Liver (tissue), 3 donors: ENCODE measurements at regions not wholly inside any gene's neighbourhood (a gene's known extent, or its start where the extent isn't known, plus 50 kb on each side); places are given as distances from the start of the nearest gene placed in this dataset.

Source experiments
- ATF3 ChIP-seq: IDR thresholded peaks from 2 replicates; pipeline ENCODE4 v1.6.1; 2016; ENCODE audit warnings: antibody characterized with exemption
- CTCF ChIP-seq: fragments of 150-350 bp; IDR thresholded peaks from 2 replicates; pipeline ENCODE4 v1.5.1; 2017; ENCODE audit warnings: improper control_type of control experiment, low read depth, low read length; ENCODE audit not compliant: missing input control
- EGR1 ChIP-seq, 2 donors: IDR thresholded peaks; 2 replicates each; pipeline ENCODE4 v1.6.1; 2016 to 2018; ENCODE audit warnings: antibody characterized with exemption in 2 of 2, low read depth in 2 of 2
- FOXA1 ChIP-seq: IDR thresholded peaks from 2 replicates; pipeline ENCODE4 v1.6.1; 2016; ENCODE audit warnings: antibody characterized with exemption
- GABPA ChIP-seq, 2 donors: IDR thresholded peaks in 1 of 2; conservative IDR thresholded peaks in 1 of 2; 2 replicates each; pipeline ENCODE4 v1.6.1; 2016; ENCODE audit warnings: antibody characterized with exemption in 2 of 2, mild to moderate bottlenecking in 1 of 2, moderate library complexity in 1 of 2
- HNF4G ChIP-seq: IDR thresholded peaks from 2 replicates; pipeline ENCODE4 v1.6.1; 2016; ENCODE audit warnings: antibody characterized with exemption
- JUND ChIP-seq, 2 donors: IDR thresholded peaks; 2 replicates each; pipeline ENCODE4 v1.6.1; 2016; ENCODE audit warnings: antibody characterized with exemption in 2 of 2
- MAX ChIP-seq: IDR thresholded peaks from 2 replicates; pipeline ENCODE4 v1.6.1; 2016; ENCODE audit warnings: antibody characterized with exemption
- RAD21 ChIP-seq, 2 donors: IDR thresholded peaks; 2 replicates each; pipeline ENCODE4 v1.6.1; 2016; ENCODE audit warnings: antibody characterized with exemption in 2 of 2, mild to moderate bottlenecking in 2 of 2
- SP1 ChIP-seq: IDR thresholded peaks from 2 replicates; pipeline ENCODE4 v1.6.1; 2018; ENCODE audit warnings: antibody characterized with exemption, mild to moderate bottlenecking
- TAF1 ChIP-seq: conservative IDR thresholded peaks from 2 replicates; pipeline ENCODE4 v1.6.1; 2016; ENCODE audit warnings: antibody characterized with exemption, mild to moderate bottlenecking
- YY1 ChIP-seq: IDR thresholded peaks from 2 replicates; pipeline ENCODE4 v1.6.1; 2016; ENCODE audit warnings: antibody characterized with exemption, mild to moderate bottlenecking
- TF ChIP-seq, protein P1 (sequence below): IDR thresholded peaks from 2 replicates; pipeline ENCODE4 v1.6.1; 2016; ENCODE audit warnings: antibody characterized with exemption, mild to moderate bottlenecking
- TF ChIP-seq, protein P2 (sequence below): IDR thresholded peaks from 2 replicates; pipeline ENCODE4 v1.6.1; 2016; ENCODE audit warnings: antibody characterized with exemption
- donor health status: healthy.
- donor health status: healthy.

GRCh38 chr19:30811397-30812098, 439.4 kb downstream of the ZNF536 start:
- TF ChIP-seq MAX (no peak), GABPA (IDR thresholded peaks at IDR 0.05 in 1 of 2, conservative IDR thresholded peaks at IDR 0.05 in 1 of 2) (no peak), CTCF (no peak), RAD21 (IDR thresholded peaks at IDR 0.05) (no peak), YY1 (no peak), HNF4G (no peak), FOXA1 (no peak), TAF1 (no peak), ATF3 (no peak), EGR1 (IDR thresholded peaks at IDR 0.05; ENCODE audit: low read depth in 2 of 2) (no peak), JUND (IDR thresholded peaks at IDR 0.05) (no peak), SP1 (no peak)
- TF ChIP-seq, protein P1, sequence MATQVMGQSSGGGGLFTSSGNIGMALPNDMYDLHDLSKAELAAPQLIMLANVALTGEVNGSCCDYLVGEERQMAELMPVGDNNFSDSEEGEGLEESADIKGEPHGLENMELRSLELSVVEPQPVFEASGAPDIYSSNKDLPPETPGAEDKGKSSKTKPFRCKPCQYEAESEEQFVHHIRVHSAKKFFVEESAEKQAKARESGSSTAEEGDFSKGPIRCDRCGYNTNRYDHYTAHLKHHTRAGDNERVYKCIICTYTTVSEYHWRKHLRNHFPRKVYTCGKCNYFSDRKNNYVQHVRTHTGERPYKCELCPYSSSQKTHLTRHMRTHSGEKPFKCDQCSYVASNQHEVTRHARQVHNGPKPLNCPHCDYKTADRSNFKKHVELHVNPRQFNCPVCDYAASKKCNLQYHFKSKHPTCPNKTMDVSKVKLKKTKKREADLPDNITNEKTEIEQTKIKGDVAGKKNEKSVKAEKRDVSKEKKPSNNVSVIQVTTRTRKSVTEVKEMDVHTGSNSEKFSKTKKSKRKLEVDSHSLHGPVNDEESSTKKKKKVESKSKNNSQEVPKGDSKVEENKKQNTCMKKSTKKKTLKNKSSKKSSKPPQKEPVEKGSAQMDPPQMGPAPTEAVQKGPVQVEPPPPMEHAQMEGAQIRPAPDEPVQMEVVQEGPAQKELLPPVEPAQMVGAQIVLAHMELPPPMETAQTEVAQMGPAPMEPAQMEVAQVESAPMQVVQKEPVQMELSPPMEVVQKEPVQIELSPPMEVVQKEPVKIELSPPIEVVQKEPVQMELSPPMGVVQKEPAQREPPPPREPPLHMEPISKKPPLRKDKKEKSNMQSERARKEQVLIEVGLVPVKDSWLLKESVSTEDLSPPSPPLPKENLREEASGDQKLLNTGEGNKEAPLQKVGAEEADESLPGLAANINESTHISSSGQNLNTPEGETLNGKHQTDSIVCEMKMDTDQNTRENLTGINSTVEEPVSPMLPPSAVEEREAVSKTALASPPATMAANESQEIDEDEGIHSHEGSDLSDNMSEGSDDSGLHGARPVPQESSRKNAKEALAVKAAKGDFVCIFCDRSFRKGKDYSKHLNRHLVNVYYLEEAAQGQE, result no peak
- TF ChIP-seq, protein P2, sequence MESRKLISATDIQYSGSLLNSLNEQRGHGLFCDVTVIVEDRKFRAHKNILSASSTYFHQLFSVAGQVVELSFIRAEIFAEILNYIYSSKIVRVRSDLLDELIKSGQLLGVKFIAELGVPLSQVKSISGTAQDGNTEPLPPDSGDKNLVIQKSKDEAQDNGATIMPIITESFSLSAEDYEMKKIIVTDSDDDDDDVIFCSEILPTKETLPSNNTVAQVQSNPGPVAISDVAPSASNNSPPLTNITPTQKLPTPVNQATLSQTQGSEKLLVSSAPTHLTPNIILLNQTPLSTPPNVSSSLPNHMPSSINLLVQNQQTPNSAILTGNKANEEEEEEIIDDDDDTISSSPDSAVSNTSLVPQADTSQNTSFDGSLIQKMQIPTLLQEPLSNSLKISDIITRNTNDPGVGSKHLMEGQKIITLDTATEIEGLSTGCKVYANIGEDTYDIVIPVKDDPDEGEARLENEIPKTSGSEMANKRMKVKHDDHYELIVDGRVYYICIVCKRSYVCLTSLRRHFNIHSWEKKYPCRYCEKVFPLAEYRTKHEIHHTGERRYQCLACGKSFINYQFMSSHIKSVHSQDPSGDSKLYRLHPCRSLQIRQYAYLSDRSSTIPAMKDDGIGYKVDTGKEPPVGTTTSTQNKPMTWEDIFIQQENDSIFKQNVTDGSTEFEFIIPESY, result no peak
